Activated CD4-positive, alpha-beta memory T cell treated with anti-CD3 and anti-CD28 coated beads for 36 hours (primary cell): ENCODE measurements at regions not wholly inside any gene's neighbourhood (a gene's known extent, or its start where the extent isn't known, plus 50 kb on each side); places are given as distances from the start of the nearest gene placed in this dataset.

Experiments
- CTCF ChIA-PET: fragments of 350-600 bp; sonication (Branson Sonifier 250); formaldehyde crosslinking; loops from one replicate; lab custom pipeline; 2021; ENCODE audit warnings: antibody characterized with exemption, inconsistent platforms; lab: Charles Lee
- POLR2A ChIA-PET: fragments of 350-600 bp; sonication (Branson Sonifier 250); formaldehyde crosslinking; loops from one replicate; lab custom pipeline; 2021; ENCODE audit warnings: antibody characterized with exemption; lab: Charles Lee
- DNase-seq: peaks from one replicate; pipeline ENCODE4 v3.0.0-alpha.2; 2020
- H3K27ac Mint-ChIP-seq: one replicate; pipeline ENCODE4 v1.8.0; 2021; ENCODE audit warnings: mixed read lengths
- H3K27me3 Mint-ChIP-seq: one replicate; pipeline ENCODE4 v1.8.0; 2021; ENCODE audit warnings: mixed read lengths
- H3K36me3 Mint-ChIP-seq: one replicate; pipeline ENCODE4 v1.8.0; 2021; ENCODE audit warnings: mixed read lengths
- H3K4me1 Mint-ChIP-seq: one replicate; pipeline ENCODE4 v1.8.0; 2021; ENCODE audit warnings: low read depth, mixed read lengths
- H3K4me3 Mint-ChIP-seq: one replicate; pipeline ENCODE4 v1.8.0; 2021; ENCODE audit warnings: mild to moderate bottlenecking, mixed read lengths
- H3K9me3 Mint-ChIP-seq: one replicate; pipeline ENCODE4 v1.8.0; 2021; ENCODE audit warnings: mixed read lengths
- intact Hi-C: fragments of 100-400 bp; cut with micrococcal nuclease; formaldehyde crosslinking; loops from one replicate; pipeline ENCODE4 v1.15.1; 2023

GRCh38 chr9:118736406-118736805 lies 632.8 kb downstream of the BRINP1 start:
- H3K9me3 Mint-ChIP-seq, result peaks cover 33% of the 10 kb centered on the region
- no peak for DNase-seq
- POLR2A ChIA-PET, result no interaction called here
- CTCF ChIA-PET, result no interaction called here
- H3K4me3 Mint-ChIP-seq, result no peak overlapping the region
- H3K36me3 Mint-ChIP-seq, result no peaks in the 10 kb centered on the region
- intact Hi-C loops, result no loop called here
- H3K27me3 Mint-ChIP-seq, result no peaks in the 10 kb centered on the region
- no peak overlapping the region for H3K27ac Mint-ChIP-seq
- H3K4me1 Mint-ChIP-seq, result no peaks in the 10 kb centered on the region

- ChIA-PET CTCF (no interaction called here), POLR2A (no interaction called here)
- H3K36me3 Mint-ChIP-seq, result no peaks in the 10 kb centered on the region
- no peak for DNase-seq
- H3K27ac Mint-ChIP-seq, result no peak overlapping the region
- H3K4me1 Mint-ChIP-seq, result no peaks in the 10 kb centered on the region
- H3K9me3 Mint-ChIP-seq, result peaks cover 27% of the 10 kb centered on the region
- no peaks in the 10 kb centered on the region for H3K27me3 Mint-ChIP-seq
- no peak overlapping the region for H3K4me3 Mint-ChIP-seq
- intact Hi-C loops, result no loop called here
Observed at GRCh38 chr9:118751077-118751847, 618.0 kb downstream of the BRINP1 start.

- H3K27me3 Mint-ChIP-seq, result no peaks in the 10 kb centered on the region
- no peak overlapping the region for H3K4me3 Mint-ChIP-seq
- H3K36me3 Mint-ChIP-seq, result no peaks in the 10 kb centered on the region
- H3K9me3 Mint-ChIP-seq, result peaks cover 25% of the 10 kb centered on the region
- H3K4me1 Mint-ChIP-seq, result no peaks in the 10 kb centered on the region
- intact Hi-C loops, result no loop called here
- DNase-seq, result no peak
- ChIA-PET CTCF (no interaction called here), POLR2A (no interaction called here)
- H3K27ac Mint-ChIP-seq, result no peak overlapping the region
Observed at GRCh38 chr9:118751848-118752223, 617.4 kb downstream of the BRINP1 start.

- intact Hi-C loops, result no loop called here
- Mint-ChIP-seq H3K27ac (no peak overlapping the region), H3K27me3 (no peaks in the 10 kb centered on the region), H3K4me1 (no peaks in the 10 kb centered on the region), H3K9me3 (peaks cover 8% of the 10 kb centered on the region), H3K4me3 (no peak overlapping the region), H3K36me3 (no peaks in the 10 kb centered on the region)
- ChIA-PET CTCF (no interaction called here), POLR2A (no interaction called here)
- DNase-seq, result no peak
Observed at GRCh38 chr9:118761016-118761790, 608.0 kb downstream of the BRINP1 start.

- intact Hi-C loops, result no loop called here
- Mint-ChIP-seq H3K4me3 (no peak overlapping the region), H3K4me1 (no peaks in the 10 kb centered on the region), H3K27ac (no peak overlapping the region), H3K27me3 (no peaks in the 10 kb centered on the region), H3K36me3 (no peaks in the 10 kb centered on the region), H3K9me3 (peaks cover 12% of the 10 kb centered on the region)
- ChIA-PET CTCF (no interaction called here), POLR2A (no interaction called here)
- no peak for DNase-seq
Observed at GRCh38 chr9:118767571-118767970, 601.7 kb downstream of the BRINP1 start.

GRCh38 chr9:118782790-118783463 lies 586.3 kb downstream of the BRINP1 start:
- no peak for DNase-seq
- Mint-ChIP-seq H3K4me3 (no peak overlapping the region), H3K27ac (no peak overlapping the region), H3K4me1 (no peaks in the 10 kb centered on the region), H3K36me3 (no peaks in the 10 kb centered on the region), H3K9me3 (peaks cover 6% of the 10 kb centered on the region), H3K27me3 (no peaks in the 10 kb centered on the region)
- CTCF ChIA-PET, result interaction anchor here (0.7 kb wide), 1 partner anchor 10 kb away, joined by 4 read pairs; no protein-coding TSS in a partner anchor
- POLR2A ChIA-PET, result no interaction called here
- intact Hi-C loops, result no loop called here

GRCh38 chr9:118784033-118784432 lies 585.2 kb downstream of the BRINP1 start:
- intact Hi-C loops, result no loop called here
- ChIA-PET POLR2A (no interaction called here), CTCF (no interaction called here)
- Mint-ChIP-seq H3K9me3 (peaks cover 6% of the 10 kb centered on the region), H3K27me3 (no peaks in the 10 kb centered on the region), H3K4me1 (no peaks in the 10 kb centered on the region), H3K36me3 (no peaks in the 10 kb centered on the region), H3K27ac (no peak overlapping the region), H3K4me3 (no peak overlapping the region)
- no peak for DNase-seq

GRCh38 chr9:118785456-118785855 lies 583.8 kb downstream of the BRINP1 start:
- H3K27me3 Mint-ChIP-seq, result no peaks in the 10 kb centered on the region
- H3K4me3 Mint-ChIP-seq, result no peak overlapping the region
- no peaks in the 10 kb centered on the region for H3K9me3 Mint-ChIP-seq
- H3K4me1 Mint-ChIP-seq, result no peaks in the 10 kb centered on the region
- no peak for DNase-seq
- H3K36me3 Mint-ChIP-seq, result no peaks in the 10 kb centered on the region
- H3K27ac Mint-ChIP-seq, result no peak overlapping the region
- intact Hi-C loops, result no loop called here
- ChIA-PET POLR2A (no interaction called here), CTCF (no interaction called here)

- no peak for DNase-seq
- no peak overlapping the region for H3K27ac Mint-ChIP-seq
- CTCF ChIA-PET, result no interaction called here
- POLR2A ChIA-PET, result no interaction called here
- no peaks in the 10 kb centered on the region for H3K9me3 Mint-ChIP-seq
- intact Hi-C loops, result no loop called here
- no peaks in the 10 kb centered on the region for H3K4me1 Mint-ChIP-seq
- H3K36me3 Mint-ChIP-seq, result no peaks in the 10 kb centered on the region
- H3K4me3 Mint-ChIP-seq, result no peak overlapping the region
- no peaks in the 10 kb centered on the region for H3K27me3 Mint-ChIP-seq
Observed at GRCh38 chr9:118786877-118787276, 582.4 kb downstream of the BRINP1 start.

GRCh38 chr9:118809160-118809625 lies 560.0 kb downstream of the BRINP1 start:
- Mint-ChIP-seq H3K4me1 (no peaks in the 10 kb centered on the region), H3K27ac (no peak overlapping the region), H3K27me3 (no peaks in the 10 kb centered on the region), H3K36me3 (no peaks in the 10 kb centered on the region), H3K4me3 (no peak overlapping the region), H3K9me3 (peaks cover 30% of the 10 kb centered on the region)
- intact Hi-C loops, result no loop called here
- no peak for DNase-seq
- ChIA-PET CTCF (no interaction called here), POLR2A (no interaction called here)

GRCh38 chr9:118829334-118829733 lies 539.9 kb downstream of the BRINP1 start:
- no peak overlapping the region for H3K27ac Mint-ChIP-seq
- peaks cover 5% of the 10 kb centered on the region for H3K9me3 Mint-ChIP-seq
- no peaks in the 10 kb centered on the region for H3K36me3 Mint-ChIP-seq
- H3K4me1 Mint-ChIP-seq, result no peaks in the 10 kb centered on the region
- DNase-seq, result no peak
- POLR2A ChIA-PET, result no interaction called here
- H3K4me3 Mint-ChIP-seq, result no peak overlapping the region
- CTCF ChIA-PET, result no interaction called here
- intact Hi-C loops, result no loop called here
- no peaks in the 10 kb centered on the region for H3K27me3 Mint-ChIP-seq

- no peaks in the 10 kb centered on the region for H3K36me3 Mint-ChIP-seq
- no peaks in the 10 kb centered on the region for H3K27me3 Mint-ChIP-seq
- peaks cover 7% of the 10 kb centered on the region for H3K9me3 Mint-ChIP-seq
- H3K4me1 Mint-ChIP-seq, result no peaks in the 10 kb centered on the region
- H3K27ac Mint-ChIP-seq, result no peak overlapping the region
- ChIA-PET CTCF (no interaction called here), POLR2A (no interaction called here)
- intact Hi-C loops, result no loop called here
- no peak overlapping the region for H3K4me3 Mint-ChIP-seq
- no peak for DNase-seq
Observed at GRCh38 chr9:118832371-118832770, 536.9 kb downstream of the BRINP1 start.
